GM18519 (cell line): ENCODE measurements at regions not wholly inside any gene's neighbourhood (a gene's known extent, or its start where the extent isn't known, plus 50 kb on each side); places are given as distances from the start of the nearest gene placed in this dataset.

Experiments
- ATAC-seq: cut with Tn5 transposase; IDR thresholded peaks from one replicate; pipeline ENCODE4 v1.9.1; 2021; ENCODE audit warnings: mild to moderate bottlenecking, moderate library complexity; ENCODE audit not compliant: unreplicated experiment, low FRiP score

DNA sequence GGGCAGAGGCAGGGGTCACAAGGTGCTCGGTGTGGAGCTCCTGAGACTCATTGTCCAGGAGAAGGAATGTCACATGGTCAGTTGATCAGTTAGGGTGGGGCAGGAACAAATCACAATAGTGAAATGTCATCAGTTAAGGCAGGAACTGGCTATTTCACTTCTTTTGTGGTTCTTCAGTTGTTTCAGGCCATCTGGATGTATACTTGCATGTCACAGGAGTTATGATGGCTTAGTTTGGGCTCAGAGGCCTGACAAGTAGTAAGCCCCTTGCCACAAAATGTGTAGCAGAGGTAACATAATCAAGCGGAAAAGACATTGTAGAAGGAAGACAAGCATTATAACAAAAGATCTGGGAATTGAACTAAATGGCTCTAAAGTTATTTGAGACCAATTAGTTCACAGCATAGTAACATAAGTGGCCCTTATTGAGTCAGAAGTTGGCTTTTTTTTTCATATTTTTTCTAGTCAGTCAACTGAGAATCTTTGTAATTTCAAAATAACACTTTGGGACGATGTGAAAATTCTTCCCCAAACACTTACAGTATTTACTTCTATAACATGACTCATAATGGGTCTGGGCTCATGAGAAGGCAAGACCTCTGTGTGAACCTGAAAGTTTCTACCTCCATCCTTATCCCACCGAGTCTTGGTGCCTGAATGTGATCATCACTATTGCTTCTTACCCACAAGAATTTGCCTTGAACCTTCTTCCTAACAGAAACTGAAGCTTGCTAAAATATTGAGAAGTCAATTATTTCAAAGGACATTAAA is 137.0 kb upstream of the DPT start:
- ATAC-seq, result no peak

DNA sequence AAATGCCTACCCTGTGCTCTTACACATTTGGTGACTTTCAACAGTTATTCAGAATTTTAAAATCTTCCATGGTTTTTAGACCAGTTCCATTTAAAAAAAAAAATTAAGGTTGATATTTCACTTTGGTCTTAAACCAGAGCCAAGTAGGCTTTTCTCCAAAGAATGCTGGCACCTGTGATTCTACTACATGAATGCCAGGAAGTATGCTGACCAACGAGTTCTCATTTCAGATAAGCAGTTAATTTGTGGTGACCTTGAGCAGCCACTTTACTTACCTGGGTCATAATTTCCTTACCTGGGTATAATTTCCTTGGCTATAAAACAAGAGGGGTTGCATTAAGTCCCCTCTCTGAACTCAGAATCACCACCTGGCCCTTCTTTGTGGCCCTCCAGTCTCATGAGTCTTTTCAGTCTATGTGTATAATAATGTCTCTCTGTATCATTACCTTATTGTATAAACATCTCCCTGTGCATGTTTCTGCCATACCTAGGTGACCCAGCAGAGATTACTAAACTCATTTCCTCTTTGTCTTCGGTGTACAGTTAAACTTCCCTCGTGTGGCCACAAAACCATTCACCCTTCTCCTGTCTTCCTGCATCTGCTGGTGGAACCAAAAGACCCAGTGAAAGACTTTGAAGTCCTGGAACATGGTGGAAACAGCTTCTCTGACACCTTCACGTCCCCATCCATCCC is 139.1 kb upstream of the DPT start:
- no peak for ATAC-seq

DNA sequence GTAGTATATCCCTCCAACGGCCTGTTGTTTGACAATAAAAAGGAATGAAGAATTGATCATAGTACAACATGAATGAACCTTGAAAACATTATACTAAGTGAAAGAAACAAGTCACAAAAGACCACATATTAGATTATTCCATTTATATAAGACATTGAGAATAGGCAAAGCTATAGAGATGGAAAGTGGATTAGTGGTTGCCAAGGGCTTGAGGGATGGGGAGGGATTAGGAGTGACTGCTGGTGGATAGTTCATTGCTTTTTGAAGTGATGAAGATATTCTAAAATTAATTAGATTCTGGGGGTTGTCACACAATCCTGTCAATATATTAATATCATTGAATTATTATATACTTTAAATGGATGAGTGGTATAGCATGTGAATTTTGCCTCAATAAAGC is 142.5 kb upstream of the DPT start:
- ATAC-seq, result no peak

DNA sequence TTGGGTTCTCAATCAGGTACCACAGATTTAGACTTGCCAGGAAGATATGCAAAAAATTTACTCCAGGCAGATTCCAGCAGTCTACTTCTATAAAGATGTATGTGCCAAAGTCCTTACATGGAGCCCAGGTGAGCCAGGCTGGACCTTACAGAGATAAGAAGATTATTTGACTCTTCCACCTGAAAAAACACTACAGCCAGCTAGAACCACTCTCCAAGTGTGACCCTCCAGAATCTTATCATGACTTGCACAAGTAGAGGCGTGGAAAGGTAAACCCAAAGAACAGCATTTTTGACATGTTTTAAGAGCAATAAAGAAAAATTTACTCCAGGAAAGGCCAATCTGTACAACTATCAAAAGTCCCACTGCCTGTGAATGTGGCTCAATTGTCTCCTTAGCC is 146.8 kb upstream of the DPT start:
- no peak for ATAC-seq

DNA sequence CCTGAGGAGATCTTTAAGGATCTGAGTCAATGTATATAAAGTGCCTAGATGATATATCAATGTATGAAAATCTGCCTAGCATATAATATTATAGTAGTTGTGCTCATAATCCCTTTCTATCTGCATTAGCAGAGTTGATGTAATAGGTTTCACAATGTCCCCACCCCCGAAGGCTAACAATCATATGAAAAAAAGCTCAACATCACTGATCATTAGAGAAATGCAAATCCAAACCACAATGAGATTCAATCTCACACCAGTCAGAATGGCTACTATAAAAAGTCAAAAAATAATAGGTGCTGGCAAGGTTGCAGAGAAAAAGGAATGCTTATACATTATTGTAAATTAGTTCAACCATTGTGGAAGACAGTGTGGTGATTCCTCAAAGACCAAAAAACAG is 147.8 kb upstream of the DPT start:
- ATAC-seq, result no peak

DNA sequence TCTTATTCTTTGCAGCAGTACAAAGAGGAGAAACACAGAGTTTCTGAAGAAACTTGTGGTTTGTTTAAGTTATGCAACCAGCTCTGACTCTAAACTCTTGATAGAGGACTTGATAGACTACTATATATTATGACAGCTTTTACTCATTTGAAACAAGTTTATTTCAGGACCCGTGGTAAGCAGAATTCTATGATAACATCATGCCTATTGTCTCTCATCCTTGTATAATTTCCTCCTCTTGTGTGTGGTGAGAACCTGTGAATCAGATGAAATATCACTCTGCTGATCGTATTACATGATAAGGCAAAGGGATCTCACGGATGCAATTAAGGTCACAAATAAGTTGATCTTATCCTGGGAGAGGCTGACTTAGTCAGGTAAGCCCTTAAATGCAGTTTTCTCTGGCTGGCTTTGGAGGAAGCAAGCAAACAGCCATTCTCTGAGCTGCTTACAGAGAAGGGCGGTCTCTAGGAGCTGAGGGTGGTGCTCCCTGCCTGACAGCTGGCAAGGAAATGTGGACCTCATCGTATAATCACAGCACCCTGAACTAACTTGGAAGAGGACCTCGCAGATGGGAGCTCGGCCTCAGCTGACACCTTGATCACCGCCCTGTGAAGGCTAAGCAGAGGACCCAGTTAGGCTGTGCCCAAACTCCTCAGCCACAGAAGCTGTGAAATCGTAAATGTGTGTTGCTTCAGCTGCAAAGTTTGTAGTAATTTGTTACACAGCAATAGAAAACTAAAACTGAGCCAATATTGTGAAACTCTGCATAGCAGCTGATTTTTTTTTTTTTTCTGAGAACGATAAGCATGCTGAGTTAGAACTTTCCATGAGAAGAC is 151.1 kb upstream of the DPT start:
- no peak for ATAC-seq

DNA sequence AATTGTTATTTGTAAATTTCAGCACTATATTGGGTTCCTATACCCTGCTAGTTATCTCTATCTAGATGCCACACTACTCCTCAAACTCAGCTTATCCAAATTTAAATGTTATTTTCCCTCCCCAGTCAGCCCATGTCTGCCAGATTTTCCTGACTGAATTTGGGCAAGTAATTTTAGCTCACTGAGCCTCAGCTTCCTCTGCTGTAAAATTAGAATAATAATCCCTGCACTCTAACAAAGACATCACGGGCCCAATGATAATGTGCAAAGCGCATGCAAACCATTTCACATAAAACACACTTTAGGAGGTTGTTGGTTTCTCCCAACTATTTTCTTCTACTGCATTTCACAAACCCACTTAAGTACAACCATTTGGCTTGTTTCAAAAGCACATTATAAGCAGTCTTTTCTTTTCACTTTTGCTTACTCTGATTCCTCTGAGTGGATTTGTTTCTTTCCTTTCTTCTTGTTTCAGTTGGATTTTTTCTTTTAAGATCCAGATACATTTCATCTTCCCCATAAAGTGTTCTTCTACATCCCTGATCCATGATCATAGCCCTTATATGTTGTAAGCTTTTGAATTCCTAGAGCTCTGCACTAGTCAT is 152.8 kb upstream of the DPT start:
- ATAC-seq, result no peak

DNA sequence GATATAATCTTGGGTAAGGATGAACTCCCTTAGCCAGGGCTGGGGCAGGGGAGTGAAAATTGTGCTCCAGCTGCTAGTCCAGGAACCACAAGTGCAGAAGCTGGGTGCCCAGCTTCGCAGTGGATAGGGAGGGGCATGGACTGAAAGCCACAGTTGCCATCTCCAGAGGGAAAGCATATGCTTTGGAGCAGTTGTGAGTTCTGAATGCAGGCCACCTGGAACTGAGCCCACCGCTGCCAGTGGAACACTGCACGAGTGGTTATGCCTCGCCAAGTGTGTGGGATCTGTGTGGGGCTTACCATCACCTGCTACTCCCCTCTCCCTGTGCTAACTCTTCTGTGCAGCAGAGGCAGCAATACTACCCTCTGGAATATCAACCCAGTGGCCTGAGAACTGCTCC is 158.4 kb upstream of the DPT start:
- ATAC-seq, result no peak

DNA sequence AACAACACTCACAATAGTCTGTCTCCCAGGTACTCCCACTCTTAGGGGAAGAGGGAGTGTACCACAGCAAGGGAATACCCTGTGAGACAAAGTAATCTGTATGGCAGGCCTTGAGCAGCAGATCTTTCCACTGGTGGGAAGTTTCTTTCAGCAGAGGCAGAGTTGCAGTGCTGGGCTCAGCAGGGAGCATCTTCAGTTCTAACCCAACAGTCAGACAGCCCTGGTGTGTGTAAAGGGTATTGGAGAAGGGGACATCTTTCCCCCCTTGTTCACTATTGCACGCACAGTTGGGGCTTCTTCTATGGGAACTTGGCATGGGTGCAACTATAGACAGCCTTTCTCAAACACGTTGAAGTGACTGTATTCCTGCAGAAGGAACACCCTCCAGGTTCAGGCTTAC is 159.4 kb upstream of the DPT start:
- ATAC-seq, result no peak

DNA sequence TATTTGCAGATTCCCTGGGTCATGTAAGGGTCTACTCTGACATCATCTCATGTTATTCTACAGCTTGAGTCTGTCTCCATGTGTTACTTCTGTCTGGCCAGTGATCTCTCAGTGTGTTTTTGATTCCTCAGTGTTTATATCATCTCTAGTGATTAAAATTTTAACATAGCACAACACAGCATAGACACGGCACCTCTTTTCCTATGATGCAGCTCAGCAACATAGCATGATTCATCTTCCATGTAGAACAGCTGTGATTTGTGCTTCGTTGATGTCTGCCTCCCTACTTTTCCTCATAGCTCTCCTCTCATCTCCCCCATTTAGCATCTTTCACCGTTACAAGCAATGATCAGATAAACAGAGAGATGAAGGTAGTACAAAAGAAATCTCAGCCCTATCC is 163.9 kb upstream of the DPT start:
- no peak for ATAC-seq

DNA sequence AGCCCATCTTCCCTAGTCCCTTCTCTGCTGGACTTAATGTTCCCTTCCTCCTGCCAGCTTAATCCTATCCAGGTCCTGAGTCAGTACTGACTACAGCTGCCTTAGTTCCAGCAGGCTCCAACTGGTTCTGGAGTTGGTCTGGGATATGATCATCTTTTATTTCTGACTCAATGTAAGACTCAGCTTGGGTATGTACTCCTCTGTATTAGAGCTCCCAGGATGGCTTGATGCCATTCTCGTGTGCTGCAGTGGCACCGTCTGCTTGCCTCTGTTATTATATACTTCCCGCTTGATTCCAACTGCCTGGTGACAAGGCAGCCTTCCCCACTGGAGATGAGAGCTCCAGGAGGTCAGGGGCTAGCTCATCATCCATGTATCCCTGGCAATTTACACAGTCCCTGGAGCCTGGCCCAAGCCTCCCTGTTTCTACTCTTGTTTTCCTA is 164.4 kb upstream of the DPT start:
- no peak for ATAC-seq

DNA sequence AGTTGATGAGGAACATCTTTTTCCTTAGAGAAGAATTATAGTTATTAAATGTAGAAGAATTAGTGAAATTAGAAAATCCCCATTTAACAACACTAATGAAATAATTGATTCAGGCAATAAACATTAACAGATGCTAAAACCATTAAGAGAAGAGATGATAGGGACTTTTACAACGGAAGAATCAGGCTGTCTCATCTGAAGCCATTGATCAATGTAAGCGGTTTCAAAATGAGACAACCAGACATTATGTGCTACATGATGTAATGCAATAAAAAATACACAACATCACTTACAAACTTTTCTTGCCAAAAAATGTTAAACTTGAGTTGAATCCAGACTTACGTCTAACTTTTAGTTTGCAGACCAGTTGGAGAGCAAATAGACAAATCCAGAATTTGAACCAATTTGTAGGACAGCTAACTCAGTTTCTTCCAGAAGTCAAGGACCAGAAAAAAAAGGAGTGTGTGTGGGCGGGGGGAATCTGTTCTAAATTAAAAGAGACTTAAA is 165.4 kb upstream of the DPT start:
- no peak for ATAC-seq

DNA sequence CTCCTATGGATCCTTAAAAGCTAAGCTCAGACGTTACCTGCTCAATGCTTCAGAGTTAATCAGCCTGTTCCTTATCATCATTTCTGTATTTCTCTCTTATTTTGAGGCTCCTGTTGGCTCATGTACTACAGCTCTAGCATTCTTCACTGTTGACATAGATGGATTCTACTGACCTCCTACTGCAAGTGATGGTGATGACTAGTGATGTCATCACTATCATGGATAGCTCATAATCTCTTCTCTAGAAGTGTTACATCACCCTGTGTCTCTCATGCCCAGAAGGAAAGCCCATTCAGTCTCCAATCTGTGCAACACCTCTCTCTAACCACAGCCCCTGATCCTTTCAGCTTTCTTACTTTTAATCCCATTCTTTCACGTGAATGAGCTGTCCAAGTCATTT is 168.2 kb upstream of the DPT start:
- ATAC-seq, result no peak

DNA sequence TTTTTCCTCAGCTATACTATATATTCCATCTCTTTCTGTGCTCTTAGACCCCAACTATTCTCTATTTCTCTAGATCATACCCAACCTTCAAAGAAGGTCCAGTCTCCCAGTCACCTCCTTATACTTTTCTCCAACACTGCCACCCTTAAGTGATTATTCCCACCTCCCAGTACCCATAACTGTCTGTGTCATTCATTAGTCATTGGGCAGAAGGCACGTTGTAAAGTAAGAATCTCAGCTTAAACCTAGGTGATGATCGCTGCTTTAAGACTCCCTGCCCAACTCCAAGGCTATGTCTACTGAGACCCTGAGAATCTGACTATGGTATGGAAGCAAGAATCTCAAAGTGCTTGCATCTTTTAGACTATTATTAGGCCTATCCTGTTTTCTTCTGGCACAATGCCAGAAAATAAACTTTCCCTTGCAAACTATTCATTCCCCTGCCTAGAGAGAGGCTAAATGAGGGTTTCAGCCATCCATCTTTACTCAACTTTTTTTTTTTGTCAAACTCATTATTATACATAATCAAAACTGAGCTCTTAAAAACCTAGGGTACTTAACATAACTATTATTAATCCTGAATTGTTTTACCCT is 174.3 kb upstream of the DPT start:
- no peak for ATAC-seq

DNA sequence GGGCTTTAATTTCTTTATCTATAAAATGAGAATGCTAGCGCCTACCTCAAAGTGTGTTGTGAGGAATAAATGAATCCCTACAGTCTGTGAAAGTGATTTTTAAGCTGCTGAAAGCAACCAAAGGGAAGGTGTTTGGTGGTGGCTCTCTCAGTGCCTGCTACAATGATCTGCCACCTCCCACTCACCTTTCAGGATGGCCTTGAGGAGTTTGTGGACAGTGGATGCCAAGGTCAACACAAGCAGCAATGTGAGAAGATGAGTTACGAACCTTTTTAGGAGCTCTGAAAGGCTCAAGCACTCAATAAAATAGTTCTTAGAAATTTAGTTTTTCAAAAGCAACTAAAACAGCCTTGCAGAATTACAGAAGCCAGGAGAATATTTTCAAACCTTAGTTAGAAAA is 176.6 kb upstream of the DPT start:
- no peak for ATAC-seq

DNA sequence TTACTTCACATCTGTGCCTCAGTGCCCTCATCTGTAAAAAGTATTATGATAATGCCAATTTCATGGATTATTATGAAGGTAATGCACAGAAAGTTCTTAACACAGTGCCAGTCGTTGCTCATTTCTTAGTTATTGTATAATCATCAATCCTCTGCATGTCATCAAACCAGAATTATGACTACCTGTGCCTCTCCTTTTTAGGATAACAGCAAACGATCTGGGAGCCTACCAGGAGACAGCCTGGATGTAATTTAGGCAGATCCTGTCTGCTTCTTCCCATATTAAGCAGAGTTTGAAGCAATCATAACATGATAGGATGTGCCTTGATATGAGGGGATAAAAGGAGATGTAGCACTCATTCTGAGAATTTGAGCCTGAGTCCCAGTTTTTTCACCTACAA is 177.4 kb upstream of the DPT start:
- no peak for ATAC-seq

DNA sequence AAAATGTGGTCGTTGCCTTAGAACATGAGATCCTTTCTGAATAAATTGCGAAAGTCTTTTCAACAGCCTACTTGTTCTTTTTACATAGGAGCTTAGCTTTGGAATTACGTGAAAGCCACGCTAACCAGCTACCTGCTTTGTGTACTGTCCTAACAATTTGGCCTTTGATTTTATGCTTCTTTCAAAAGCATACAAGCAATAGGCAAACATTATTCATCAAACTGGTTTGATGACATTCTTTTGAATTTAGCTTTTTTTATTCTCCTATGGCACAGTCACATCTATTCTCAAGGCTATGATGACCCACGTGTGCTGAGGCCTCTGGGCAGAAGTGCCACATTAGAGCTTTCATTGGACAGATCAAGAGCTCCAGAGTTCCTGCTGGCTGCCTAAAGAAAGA is 178.0 kb upstream of the DPT start:
- no peak for ATAC-seq

DNA sequence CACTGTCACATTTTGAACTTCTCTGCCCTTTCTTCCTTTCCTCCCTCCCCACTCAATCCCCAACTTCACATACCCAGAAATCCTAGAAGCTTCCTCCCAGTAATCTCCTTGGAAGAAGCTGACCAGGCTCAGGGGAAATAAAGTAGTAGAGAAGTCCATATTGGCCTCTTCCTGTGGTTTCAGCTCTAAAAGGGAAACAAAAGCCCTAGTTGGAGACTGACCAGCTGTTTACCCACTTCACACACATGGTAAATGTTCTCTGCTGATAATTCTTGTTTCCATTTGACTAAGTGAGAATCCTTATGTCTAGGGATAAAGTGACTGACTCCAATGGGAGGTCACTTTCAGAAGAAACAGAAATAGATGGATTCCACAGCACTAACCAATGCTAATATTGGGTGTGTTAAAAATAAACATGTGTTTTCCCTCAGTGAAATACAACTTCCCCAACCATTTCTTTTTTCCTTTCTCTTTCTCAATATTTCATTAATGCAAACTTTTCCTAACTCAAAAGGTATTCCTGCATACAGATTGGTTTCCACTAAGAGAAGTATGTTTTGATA is 178.9 kb upstream of the DPT start:
- ATAC-seq, result no peak

DNA sequence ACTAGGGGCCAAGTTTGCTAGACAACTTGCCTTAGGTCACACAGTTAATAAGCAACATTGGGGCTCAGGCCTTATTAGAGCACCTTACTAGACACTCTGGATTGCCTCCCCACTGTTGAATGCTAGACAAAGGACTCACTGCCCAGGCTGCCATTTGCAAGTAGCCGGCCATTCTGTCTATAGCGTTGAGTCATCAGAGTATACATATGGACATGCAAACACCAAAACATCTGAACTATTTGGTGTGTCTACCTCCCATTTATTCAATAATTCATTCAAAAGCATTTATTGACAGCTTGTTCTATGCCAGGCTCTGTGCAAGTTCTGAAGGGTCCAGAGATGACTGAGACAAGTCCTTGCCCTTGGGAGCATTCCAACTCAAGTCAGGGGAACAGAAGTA is 181.4 kb upstream of the DPT start:
- no peak for ATAC-seq

DNA sequence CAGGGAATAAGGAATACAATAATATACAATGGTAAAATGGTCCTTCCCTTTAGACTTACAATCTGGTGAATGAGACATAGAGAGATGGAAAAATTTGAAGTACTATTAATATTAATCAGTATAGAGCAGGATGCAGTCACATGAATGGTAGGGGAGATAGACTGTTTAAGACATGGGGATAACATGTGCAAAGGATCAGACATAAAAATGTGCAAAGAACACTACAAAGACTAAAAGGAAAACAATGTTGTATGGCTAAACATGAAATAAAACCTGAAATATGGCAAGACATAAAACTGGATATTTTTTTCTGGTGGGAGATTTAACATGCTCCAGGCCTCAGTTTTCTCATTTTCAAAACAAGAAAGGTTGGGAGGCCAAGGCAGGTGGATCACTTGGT is 182.4 kb upstream of the DPT start:
- no peak for ATAC-seq
